Right atrium auricular region (tissue), 2 donors: ENCODE measurements at regions not wholly inside any gene's neighbourhood (a gene's known extent, or its start where the extent isn't known, plus 50 kb on each side); places are given as distances from the start of the nearest gene placed in this dataset.

ENCODE experiments used
- DNase-seq: peaks from one replicate; pipeline ENCODE4 v3.0.0-alpha.2; 2019; ENCODE audit warnings: low spot score
- H3K27ac ChIP-seq, 2 donors: fragments of 200-600 bp; sonication (generic); 1 replicate in 1 of 2; 2 replicates in 1 of 2; pipeline ENCODE4 v1.5.1; 2016 to 2019
- H3K27me3 ChIP-seq, 2 donors: fragments of 200-600 bp; sonication (generic); one replicate each; pipeline versions ENCODE4 v1.5.1 to v1.6.0; 2017 to 2019
- H3K36me3 ChIP-seq: fragments of 200-600 bp; sonication (generic); one replicate; pipeline ENCODE4 v1.5.1; 2016
- H3K4me1 ChIP-seq, 2 donors: fragments of 200-600 bp; sonication (generic); one replicate each; pipeline versions ENCODE4 v1.5.1 to v1.6.0; 2017 to 2019
- H3K4me3 ChIP-seq, 2 donors: fragments of 200-600 bp; sonication (generic); 1 replicate in 1 of 2; 2 replicates in 1 of 2; pipeline ENCODE4 v1.5.1; 2017 to 2019; ENCODE audit warnings: mild to moderate bottlenecking in 1 of 2, moderate library complexity in 1 of 2
- H3K9me3 ChIP-seq, 2 donors: fragments of 200-600 bp; sonication (generic); one replicate each; pipeline ENCODE4 v1.5.1; 2019
- TF ChIP-seq, protein P1 (sequence below), 2 donors: fragments of 200-600 bp; sonication (generic); IDR thresholded peaks; one replicate each; pipeline ENCODE4 v1.5.1; 2019; ENCODE audit warnings: antibody characterized with exemption in 2 of 2

DNA sequence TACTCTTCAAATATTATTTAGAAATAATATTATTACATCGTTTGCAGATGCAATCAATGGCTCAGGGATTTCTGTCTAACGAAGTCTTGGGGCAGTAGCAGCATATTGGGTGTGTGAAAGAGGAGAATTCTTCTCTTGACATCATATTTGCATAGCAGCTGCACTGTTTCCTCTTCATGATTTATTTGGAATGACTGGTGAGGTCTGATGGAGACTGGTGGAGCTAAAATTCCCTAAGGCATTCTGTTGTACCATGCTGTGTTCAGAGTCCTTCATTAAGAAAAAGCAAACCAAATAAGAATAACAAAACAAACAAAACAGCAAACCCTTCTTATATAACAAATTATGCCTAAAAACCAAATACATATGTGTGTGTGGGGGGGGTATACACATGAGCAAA, 177.6 kb downstream of the DIRAS2 start:
- TF ChIP-seq, protein P1, sequence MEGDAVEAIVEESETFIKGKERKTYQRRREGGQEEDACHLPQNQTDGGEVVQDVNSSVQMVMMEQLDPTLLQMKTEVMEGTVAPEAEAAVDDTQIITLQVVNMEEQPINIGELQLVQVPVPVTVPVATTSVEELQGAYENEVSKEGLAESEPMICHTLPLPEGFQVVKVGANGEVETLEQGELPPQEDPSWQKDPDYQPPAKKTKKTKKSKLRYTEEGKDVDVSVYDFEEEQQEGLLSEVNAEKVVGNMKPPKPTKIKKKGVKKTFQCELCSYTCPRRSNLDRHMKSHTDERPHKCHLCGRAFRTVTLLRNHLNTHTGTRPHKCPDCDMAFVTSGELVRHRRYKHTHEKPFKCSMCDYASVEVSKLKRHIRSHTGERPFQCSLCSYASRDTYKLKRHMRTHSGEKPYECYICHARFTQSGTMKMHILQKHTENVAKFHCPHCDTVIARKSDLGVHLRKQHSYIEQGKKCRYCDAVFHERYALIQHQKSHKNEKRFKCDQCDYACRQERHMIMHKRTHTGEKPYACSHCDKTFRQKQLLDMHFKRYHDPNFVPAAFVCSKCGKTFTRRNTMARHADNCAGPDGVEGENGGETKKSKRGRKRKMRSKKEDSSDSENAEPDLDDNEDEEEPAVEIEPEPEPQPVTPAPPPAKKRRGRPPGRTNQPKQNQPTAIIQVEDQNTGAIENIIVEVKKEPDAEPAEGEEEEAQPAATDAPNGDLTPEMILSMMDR (IDR thresholded peaks at IDR 0.05) = no peak
- Histone ChIP-seq H3K27ac (no peak overlapping the region), H3K36me3 (no peaks in the 10 kb centered on the region), H3K4me1 (no peaks in the 10 kb centered on the region), H3K4me3 (no peak overlapping the region), H3K27me3 (no peaks in the 10 kb centered on the region), H3K9me3 (no peaks in the 10 kb centered on the region)
- DNase-seq = no peak

DNA sequence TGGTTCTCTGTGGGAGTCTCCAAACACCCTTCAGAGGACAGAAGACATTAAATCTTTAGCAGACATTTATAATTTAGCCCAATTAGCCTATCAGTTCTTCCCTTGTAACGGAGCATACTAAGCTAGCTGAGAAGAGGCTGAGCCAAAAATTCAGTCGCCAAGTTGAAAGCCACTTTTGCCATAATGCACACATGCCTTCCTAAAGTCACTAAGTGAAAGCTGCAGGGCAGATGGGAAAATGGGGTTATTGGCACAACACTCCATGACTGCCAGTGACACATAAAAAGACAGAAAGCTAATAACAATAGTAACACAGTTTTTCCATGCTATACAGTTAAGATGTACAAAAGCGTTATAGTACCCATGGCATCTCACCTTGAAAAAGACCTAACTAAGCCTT, 176.2 kb downstream of the DIRAS2 start:
- DNase-seq = no peak
- Histone ChIP-seq H3K4me1 (no peaks in the 10 kb centered on the region), H3K27me3 (no peaks in the 10 kb centered on the region), H3K4me3 (no peak overlapping the region), H3K36me3 (no peaks in the 10 kb centered on the region), H3K9me3 (no peaks in the 10 kb centered on the region), H3K27ac (no peak overlapping the region)
- TF ChIP-seq, protein P1 (IDR thresholded peaks at IDR 0.05) = no peak

DNA sequence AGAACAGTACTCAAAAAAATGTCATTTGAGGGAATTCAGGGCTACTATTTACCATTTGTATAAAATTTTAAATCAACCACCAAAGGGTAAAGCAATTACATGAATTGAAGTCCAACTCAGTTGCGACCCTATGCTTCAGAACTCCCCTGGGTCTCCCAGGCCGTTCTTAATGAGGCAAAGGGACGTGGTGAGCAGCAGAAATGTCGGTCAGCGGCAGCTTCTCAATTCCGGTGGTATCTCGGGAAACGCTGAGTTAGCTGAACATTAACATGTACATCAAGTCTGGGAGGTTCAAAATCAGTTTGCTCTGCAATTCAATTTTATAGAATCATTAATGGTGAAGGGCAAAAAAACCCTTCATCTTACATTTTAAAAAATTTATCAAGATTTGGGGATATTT, 173.2 kb downstream of the DIRAS2 start:
- H3K36me3 ChIP-seq = no peaks in the 10 kb centered on the region
- no peaks in the 10 kb centered on the region for H3K27me3 ChIP-seq
- H3K4me1 ChIP-seq = no peaks in the 10 kb centered on the region
- H3K9me3 ChIP-seq = no peaks in the 10 kb centered on the region
- DNase-seq = no peak
- no peak overlapping the region for H3K27ac ChIP-seq
- no peak overlapping the region for H3K4me3 ChIP-seq
- TF ChIP-seq, protein P1 (IDR thresholded peaks at IDR 0.05) = no peak

DNA sequence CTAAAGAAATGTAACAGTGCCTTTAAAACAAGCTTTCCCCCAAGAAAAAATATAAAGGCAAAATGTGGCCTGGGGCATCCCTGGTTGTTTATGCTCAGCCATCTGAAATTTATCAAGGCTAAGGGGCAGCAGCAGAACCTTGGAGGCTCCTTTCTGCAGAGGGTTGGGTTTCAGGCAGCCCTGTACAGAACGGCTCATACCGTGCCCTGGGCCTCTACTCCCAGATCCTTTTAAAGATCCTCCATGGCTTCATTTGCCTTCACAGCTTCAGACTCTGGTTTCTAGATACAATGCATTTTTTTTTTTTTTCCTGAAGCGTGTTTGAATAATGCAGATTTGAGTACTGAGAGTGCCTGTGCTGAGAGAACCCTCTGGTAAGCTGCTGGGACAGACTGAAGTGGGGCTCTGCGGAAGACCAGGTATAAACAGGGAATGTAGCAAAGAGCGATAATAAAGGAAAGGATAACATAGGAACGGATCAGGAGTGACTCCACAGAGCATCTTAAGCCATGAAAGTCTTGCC, 172.7 kb downstream of the DIRAS2 start:
- H3K4me1 ChIP-seq = no peaks in the 10 kb centered on the region
- no peak overlapping the region for H3K4me3 ChIP-seq
- H3K9me3 ChIP-seq = no peaks in the 10 kb centered on the region
- no peak overlapping the region for H3K27ac ChIP-seq
- H3K36me3 ChIP-seq = no peaks in the 10 kb centered on the region
- TF ChIP-seq, protein P1 (IDR thresholded peaks at IDR 0.05) = no peak
- no peak for DNase-seq
- no peaks in the 10 kb centered on the region for H3K27me3 ChIP-seq

DNA sequence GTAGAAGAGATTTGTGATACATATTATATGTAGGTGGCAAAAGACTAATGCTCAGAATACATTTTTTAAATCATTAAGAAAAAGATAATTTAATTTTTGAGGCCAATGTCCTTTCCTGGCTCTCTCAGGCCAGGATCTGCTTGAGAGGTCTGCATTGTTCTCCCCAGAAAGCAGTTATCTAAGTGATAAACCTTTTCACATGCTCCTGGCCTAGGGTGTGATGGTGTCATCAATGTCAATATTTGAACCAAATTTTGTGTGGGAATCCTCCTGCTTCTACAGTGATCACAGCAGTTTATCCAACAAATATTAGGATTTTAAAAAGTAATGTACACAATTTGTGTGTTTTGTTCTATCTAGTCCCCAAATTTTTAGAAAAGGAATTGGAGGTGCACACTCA, 166.6 kb downstream of the DIRAS2 start:
- Histone ChIP-seq H3K27me3 (no peaks in the 10 kb centered on the region), H3K27ac (no peak overlapping the region), H3K4me3 (no peak overlapping the region), H3K36me3 (no peaks in the 10 kb centered on the region), H3K9me3 (no peaks in the 10 kb centered on the region), H3K4me1 (no peaks in the 10 kb centered on the region)
- TF ChIP-seq, protein P1 (IDR thresholded peaks at IDR 0.05) = no peak
- DNase-seq = no peak

DNA sequence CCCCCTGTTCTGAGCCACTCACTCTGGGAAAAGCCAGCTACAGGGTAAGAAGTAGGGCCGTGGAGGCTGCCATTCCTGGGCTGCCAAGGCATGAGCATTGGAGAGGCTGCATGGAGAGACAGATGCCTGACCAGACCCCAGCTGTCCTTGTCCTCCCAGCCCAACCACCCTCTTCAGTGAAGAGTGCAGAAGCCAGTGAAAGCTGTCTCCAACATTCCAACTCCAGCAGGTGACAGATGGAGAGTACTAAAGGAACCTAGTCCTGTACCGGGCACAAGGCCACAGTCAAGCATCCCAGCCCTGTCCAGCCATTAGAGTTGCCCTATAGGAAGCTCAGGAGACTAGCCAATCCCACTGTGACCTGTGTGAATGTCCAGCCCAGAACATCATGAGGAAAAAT, 165.1 kb downstream of the DIRAS2 start:
- TF ChIP-seq, protein P1 (IDR thresholded peaks at IDR 0.05) = no peak
- Histone ChIP-seq H3K4me1 (no peaks in the 10 kb centered on the region), H3K9me3 (no peaks in the 10 kb centered on the region), H3K4me3 (no peak overlapping the region), H3K27ac (no peak overlapping the region), H3K27me3 (no peaks in the 10 kb centered on the region), H3K36me3 (no peaks in the 10 kb centered on the region)
- DNase-seq = no peak
